Muscle of leg (tissue), 3 donors: ENCODE measurements at regions not wholly inside any gene's neighbourhood (a gene's known extent, or its start where the extent isn't known, plus 50 kb on each side); places are given as distances from the start of the nearest gene placed in this dataset.

Source experiments
- DNase-seq: peaks from one replicate; pipeline ENCODE4 v3.0.0; 2013
- H3K27ac ChIP-seq: one replicate; pipeline ENCODE4 v1.5.1; 2013; ENCODE audit warnings: mild to moderate bottlenecking, low read length, control low read depth
- H3K27me3 ChIP-seq: one replicate; pipeline ENCODE4 v1.6.1; 2013; ENCODE audit warnings: low read length; ENCODE audit not compliant: control insufficient read depth, insufficient read depth
- H3K36me3 ChIP-seq: one replicate; pipeline ENCODE4 v1.6.1; 2013; ENCODE audit warnings: low read length; ENCODE audit not compliant: control insufficient read depth, insufficient read depth
- H3K4me1 ChIP-seq: one replicate; pipeline ENCODE4 v1.6.1; 2013; ENCODE audit warnings: low read length; ENCODE audit not compliant: control insufficient read depth, insufficient read depth
- H3K4me3 ChIP-seq: one replicate; pipeline ENCODE4 v1.5.1; 2013; ENCODE audit warnings: low read length, control low read depth
- H3K9me3 ChIP-seq: replicated peaks from 2 replicates; pipeline ENCODE4 v1.6.1; 2013; ENCODE audit warnings: low read depth, low read length; ENCODE audit not compliant: control insufficient read depth
- WGBS: methylation state at CpG from one replicate; pipeline ENCODE4 v1.1.5; 2013; ENCODE audit warnings: missing lambda C conversion rate; ENCODE audit not compliant: insufficient coverage; 5-methylcytosine and 5-hydroxymethylcytosine counted together

DNA sequence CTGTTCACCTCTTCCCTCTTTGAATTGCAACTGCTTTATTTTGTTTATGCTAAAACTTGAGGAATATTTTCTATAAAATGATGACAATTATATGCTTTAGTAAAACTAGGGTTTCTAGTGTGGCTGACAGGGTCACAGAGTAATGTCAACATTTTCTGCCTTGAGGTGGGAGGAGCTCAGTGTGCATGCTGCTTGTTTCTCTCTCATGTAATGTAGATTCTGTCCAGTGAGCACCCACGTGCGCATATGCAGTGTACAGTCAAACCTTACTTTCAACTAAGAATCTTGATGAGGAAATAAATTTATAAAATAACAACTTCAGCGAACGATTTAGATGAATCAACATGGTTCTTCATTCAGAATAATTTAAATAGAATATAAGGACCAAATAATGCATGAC lies 603.9 kb downstream of the PCDH17 start:
- DNase-seq, result no peak
- H3K36me3 ChIP-seq, result no peaks in the 10 kb centered on the region
- H3K9me3 ChIP-seq, result peaks cover 2% of the 10 kb centered on the region
- H3K4me1 ChIP-seq, result no peaks in the 10 kb centered on the region
- WGBS, result no CpG with 5 or more reads among the region's 4 CpGs
- H3K4me3 ChIP-seq, result no peak overlapping the region
- no peaks in the 10 kb centered on the region for H3K27me3 ChIP-seq
- H3K27ac ChIP-seq, result no peak overlapping the region

DNA sequence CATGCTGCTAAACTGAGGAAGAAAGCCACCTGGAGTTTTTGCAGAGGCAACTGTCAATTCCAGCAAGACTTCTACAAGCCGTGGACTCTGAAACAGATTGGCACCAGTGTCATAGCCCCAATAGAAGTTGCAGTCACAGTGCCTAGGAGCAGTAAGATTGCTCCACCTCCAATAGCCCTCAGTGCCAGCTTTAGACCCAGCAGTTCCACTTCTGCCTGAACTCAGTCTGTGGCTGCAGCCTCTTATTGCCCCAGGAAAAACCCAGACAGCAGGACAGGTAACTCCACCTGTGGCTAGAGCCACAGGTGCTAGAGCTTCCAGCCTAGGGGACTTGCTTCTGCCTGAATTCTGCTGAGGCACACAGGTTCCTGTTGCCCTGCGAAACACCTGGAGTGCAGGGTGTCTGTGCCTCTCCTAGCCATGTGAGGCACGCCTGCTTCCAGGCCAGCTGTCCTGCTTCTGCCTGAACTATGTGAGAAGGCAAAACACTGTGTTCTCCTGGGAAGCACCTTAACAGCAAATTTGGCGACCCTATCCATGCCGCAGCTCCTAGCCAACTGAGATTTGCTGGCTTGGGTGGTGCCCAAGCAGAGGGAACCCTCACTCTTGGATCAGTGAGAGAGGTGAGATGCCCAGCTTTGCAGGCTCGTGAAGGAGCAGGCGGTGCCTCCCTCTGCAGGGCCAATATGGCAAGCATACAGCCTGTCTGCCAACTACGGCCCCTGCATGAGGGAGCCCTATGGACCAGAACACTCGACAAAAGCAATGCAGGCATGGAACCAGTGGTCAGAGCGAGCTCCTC lies 607.6 kb downstream of the PCDH17 start:
- no peak overlapping the region for H3K27ac ChIP-seq
- no peak overlapping the region for H3K4me3 ChIP-seq
- peaks cover 2% of the 10 kb centered on the region for H3K9me3 ChIP-seq
- no peaks in the 10 kb centered on the region for H3K4me1 ChIP-seq
- WGBS, result 87% methylated on average over 10 of the region's 10 CpGs
- DNase-seq, result no peak
- no peaks in the 10 kb centered on the region for H3K27me3 ChIP-seq
- no peaks in the 10 kb centered on the region for H3K36me3 ChIP-seq

DNA sequence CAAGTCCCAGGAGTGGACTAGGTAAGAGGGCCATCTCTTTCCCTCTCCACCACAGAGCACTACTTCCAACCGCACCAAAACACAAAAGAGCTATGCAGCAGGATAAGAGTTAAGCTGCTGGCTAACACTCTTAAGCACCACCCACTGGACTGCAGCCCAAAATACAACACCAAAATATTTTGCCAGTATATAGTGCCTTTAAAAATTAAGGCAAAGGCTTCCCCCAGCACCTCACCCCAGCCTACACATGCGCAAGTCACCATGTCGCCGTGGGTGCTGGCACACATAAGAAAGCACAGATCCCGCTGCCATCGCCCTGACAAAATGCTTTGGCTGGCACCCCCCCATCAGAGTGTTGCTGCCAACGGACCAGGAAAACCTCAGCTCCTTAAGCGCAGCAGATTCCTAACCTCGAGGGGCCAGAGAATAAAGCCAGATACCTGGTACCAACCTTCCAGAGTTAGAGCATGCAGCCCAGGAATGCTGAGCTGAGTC lies 608.3 kb downstream of the PCDH17 start:
- DNase-seq, result no peak
- Histone ChIP-seq H3K27me3 (no peaks in the 10 kb centered on the region), H3K4me1 (no peaks in the 10 kb centered on the region), H3K27ac (no peak overlapping the region), H3K36me3 (no peaks in the 10 kb centered on the region), H3K9me3 (peaks cover 2% of the 10 kb centered on the region), H3K4me3 (no peak overlapping the region)
- 93% methylated on average over 8 of the region's 9 CpGs for WGBS

DNA sequence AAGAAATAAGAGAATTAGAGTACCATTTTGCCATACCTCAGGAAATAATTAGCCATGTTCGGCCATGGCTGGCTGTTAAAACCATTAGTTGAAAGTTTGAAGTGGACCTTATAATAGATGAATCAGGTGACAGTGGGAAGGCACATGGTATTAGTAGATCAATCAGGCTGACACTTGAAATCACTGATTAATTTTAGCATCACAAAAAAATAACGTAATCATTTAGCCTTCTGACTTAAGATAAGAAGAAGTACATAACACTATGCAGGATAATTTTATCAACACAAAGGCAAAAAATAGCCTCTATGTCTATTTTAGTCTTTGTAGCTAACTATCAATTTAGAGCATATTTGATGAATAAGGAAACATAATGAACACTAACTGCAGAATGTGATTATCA lies 615.5 kb downstream of the PCDH17 start:
- WGBS, result no CpG with 5 or more reads among the region's 2 CpGs

DNA sequence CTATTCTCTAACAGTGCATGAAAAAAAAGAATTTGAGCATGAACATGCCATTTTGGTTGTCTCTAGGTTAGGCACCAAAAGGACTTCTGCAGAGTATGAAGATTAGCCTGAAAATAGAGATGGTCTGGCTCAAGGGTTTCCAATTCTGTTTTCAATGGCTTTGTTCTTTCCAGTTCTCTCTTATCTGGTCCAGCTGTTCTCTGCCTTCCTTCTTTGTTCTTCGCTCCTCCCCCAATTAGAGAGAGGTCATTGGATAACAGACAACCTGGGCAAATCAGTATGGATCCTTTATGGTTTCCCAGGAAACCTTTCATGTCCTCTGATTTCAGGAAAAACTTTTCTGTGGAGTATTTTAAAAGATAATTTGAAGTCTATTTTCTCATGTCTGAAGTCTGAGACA lies 623.4 kb downstream of the PCDH17 start:
- WGBS, result no CpG with 5 or more reads among the region's 1 CpG
- H3K4me3 ChIP-seq, result no peak overlapping the region

More for the DNA sequence above, 615.5 kb downstream of the PCDH17 start:
- no peak overlapping the region for H3K4me3 ChIP-seq
- no peaks in the 10 kb centered on the region for H3K27me3 ChIP-seq
- H3K9me3 ChIP-seq, result no peaks in the 10 kb centered on the region
- no peaks in the 10 kb centered on the region for H3K36me3 ChIP-seq
- DNase-seq, result no peak
- no peak overlapping the region for H3K27ac ChIP-seq
- no peaks in the 10 kb centered on the region for H3K4me1 ChIP-seq

DNA sequence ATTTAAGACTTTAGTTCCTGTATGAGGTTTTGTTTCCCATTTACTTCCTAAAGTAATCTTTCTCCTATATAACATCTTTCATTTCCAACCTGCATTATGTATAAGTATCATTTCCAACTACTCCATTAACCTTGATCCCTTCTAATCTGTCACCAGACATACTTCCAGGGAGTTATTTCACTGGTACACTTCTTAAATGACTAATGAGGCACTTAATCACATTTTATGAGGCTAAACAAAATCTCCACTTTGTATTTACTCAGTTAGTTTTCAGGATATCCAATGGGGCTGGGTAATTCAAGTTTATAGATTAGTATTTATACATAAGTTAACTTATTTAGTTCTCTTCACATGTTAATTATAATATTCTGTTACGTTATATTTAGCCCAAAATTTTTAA lies 634.7 kb downstream of the PCDH17 start:
- Histone ChIP-seq H3K9me3 (no peaks in the 10 kb centered on the region), H3K27me3 (no peaks in the 10 kb centered on the region), H3K4me1 (no peaks in the 10 kb centered on the region), H3K27ac (no peak overlapping the region), H3K4me3 (no peak overlapping the region), H3K36me3 (no peaks in the 10 kb centered on the region)
- DNase-seq, result no peak
- no CpG with 5 or more reads among the region's 1 CpG for WGBS

More for the DNA sequence above, 623.4 kb downstream of the PCDH17 start:
- H3K36me3 ChIP-seq, result no peaks in the 10 kb centered on the region
- no peak for DNase-seq
- H3K27me3 ChIP-seq, result no peaks in the 10 kb centered on the region
- H3K27ac ChIP-seq, result no peak overlapping the region
- H3K4me1 ChIP-seq, result no peaks in the 10 kb centered on the region
- peaks cover 2% of the 10 kb centered on the region for H3K9me3 ChIP-seq

DNA sequence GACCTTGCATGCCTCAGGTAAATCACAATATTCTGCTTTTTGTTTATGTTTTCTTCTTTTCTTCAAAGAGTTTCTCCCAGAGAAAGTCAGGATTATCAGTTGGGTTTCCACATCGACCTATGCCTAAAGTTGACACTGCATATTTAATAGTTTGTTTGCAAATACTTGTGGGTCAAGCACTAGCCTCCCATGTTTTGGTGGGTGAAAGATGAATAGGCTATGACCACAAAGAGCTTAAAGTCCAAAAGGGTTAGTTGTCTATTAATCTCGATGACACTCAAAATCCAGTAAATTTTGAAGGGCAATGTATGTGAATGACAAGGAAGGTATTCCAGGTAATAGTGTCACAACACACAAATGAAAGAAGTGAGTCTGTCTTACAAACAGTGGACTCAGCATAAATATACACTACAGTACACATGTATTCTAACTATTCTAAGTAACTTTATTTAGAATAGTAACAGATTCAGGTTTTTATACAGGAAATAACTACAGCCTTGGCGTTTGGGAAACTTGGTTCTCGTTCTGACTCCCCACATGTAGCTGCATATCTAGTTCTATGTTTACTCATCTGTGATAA lies 667.1 kb downstream of the PCDH17 start:
- Histone ChIP-seq H3K4me1 (no peaks in the 10 kb centered on the region), H3K4me3 (no peak overlapping the region), H3K27me3 (no peaks in the 10 kb centered on the region), H3K27ac (no peak overlapping the region), H3K36me3 (no peaks in the 10 kb centered on the region), H3K9me3 (no peaks in the 10 kb centered on the region)
- no peak for DNase-seq
- WGBS, result no CpG with 5 or more reads among the region's 4 CpGs

DNA sequence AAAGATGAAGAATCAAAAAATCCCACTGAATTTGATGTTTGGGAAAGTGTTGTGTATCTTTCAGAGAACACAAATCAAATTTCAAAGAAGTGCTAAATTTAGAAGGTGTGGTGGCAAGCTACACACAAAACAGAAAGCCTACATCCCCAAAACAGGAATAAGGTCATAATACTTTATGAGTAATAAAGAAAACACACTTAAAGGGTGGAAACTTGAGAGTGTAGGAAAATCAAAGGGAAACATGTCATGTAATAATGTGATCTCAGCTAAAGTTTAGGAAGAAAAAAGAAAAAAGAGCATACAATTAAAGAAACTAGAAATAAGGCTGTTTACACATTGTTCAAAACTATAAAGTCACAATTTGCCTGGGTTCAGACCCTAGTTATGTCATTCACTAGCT lies 668.7 kb downstream of the PCDH17 start:
- no peak overlapping the region for H3K4me3 ChIP-seq
- DNase-seq, result no peak
- H3K27ac ChIP-seq, result no peak overlapping the region
- H3K27me3 ChIP-seq, result no peaks in the 10 kb centered on the region
- H3K36me3 ChIP-seq, result no peaks in the 10 kb centered on the region
- H3K9me3 ChIP-seq, result no peaks in the 10 kb centered on the region
- H3K4me1 ChIP-seq, result no peaks in the 10 kb centered on the region

DNA sequence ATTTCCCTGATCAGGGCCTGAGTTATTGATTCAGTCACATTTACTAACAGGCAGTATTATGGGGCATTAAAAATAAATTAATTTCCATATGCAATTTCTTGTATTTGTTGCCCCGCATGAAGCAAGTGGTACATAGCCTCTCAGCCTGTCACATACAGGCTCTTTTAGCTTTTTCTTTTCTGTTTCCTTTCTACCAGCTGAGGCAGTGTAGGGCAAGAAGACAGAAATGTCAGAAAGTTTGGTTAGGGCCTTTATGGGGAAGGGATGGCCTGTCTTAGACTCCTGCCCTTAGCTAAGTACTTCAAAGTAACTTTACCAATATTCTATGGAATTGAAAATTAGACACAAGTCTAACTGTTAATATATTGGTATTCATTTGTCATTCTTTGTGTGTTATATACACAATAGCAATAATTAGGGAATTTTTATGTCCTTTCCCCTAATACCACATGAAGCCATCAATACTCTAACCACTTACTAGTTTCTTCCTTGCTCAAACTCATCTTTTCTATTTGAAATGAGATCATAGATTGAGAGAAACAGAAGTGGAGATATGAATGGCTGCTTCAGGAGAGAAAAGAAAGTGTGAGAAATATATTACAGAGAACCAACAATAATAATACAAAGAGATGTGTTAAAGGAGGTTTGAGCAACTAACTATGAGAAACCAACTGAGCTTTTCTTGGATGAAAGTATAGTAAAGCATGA lies 669.6 kb downstream of the PCDH17 start:
- Histone ChIP-seq H3K4me3 (no peak overlapping the region), H3K36me3 (no peaks in the 10 kb centered on the region), H3K27ac (no peak overlapping the region), H3K9me3 (no peaks in the 10 kb centered on the region), H3K27me3 (no peaks in the 10 kb centered on the region), H3K4me1 (no peaks in the 10 kb centered on the region)
- no CpG with 5 or more reads among the region's 1 CpG for WGBS
- DNase-seq, result no peak

DNA sequence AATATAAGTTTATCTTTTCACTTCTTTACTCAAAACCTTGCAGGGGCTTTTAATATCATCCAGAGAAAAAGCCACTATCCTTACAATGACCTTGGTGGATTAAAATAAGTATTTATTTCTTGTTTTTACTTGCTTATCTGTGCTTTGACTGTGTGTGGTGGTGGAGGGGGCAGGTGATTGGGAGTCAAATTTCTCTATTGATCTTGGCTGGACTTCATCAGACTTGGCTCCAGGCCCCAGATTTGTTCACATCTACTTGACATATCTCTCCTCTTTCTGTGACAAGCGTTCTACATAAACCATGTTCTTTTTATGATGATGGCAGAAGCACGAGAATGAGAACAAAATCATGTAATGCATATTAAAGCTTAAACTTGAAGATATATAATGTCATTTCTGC lies 670.8 kb downstream of the PCDH17 start:
- no peaks in the 10 kb centered on the region for H3K4me1 ChIP-seq
- H3K9me3 ChIP-seq, result no peaks in the 10 kb centered on the region
- no peak overlapping the region for H3K27ac ChIP-seq
- no peaks in the 10 kb centered on the region for H3K36me3 ChIP-seq
- H3K27me3 ChIP-seq, result no peaks in the 10 kb centered on the region
- DNase-seq, result no peak
- whole genome bisulfite sequencing, result no CpG with 5 or more reads among the region's 2 CpGs
- no peak overlapping the region for H3K4me3 ChIP-seq
